T-helper 1 cell treated with Interleukin-12 subunit alpha and Interleukin-12 subunit beta and Interleukin-4 antibody, amounts not matched to agents 30 μg/mL and 1 μg/mL, for 36 hours (primary cell): ENCODE measurements at regions not wholly inside any gene's neighbourhood (a gene's known extent, or its start where the extent isn't known, plus 50 kb on each side); places are given as distances from the start of the nearest gene placed in this dataset.

ENCODE experiments used
- H3K27ac Mint-ChIP-seq: one replicate; pipeline ENCODE4 v1.8.0; 2021; ENCODE audit warnings: mild to moderate bottlenecking, mixed read lengths
- H3K27me3 Mint-ChIP-seq: one replicate; pipeline ENCODE4 v1.8.0; 2021; ENCODE audit warnings: low read depth, mixed read lengths
- H3K36me3 Mint-ChIP-seq: one replicate; pipeline ENCODE4 v1.8.0; 2021; ENCODE audit warnings: low read depth, mixed read lengths
- H3K4me1 Mint-ChIP-seq: one replicate; pipeline ENCODE4 v1.8.0; 2021; ENCODE audit warnings: low read depth, mixed read lengths
- H3K4me3 Mint-ChIP-seq: one replicate; pipeline ENCODE4 v1.8.0; 2021; ENCODE audit warnings: mild to moderate bottlenecking, moderate library complexity, mixed read lengths
- H3K9me3 Mint-ChIP-seq: one replicate; pipeline ENCODE4 v1.8.0; 2021; ENCODE audit warnings: mixed read lengths

DNA sequence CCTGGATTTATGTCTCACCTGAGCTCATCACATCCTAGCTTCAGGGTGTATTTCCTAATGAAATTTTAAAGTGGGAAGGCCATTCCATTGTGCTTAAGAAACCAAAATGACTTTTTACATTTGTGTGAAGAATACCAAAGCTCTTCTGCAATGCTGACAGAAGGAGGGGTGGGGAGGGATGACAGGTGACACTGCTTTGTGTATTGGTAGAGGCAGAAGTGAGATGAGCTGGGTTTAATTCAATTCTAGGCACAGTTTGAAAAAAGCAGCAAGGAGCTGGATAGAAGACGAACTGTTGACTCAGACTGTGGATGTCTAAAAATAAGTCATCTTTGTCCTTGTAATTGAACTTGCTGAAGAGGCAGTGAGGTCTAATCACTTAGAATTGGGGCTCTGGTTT is 710.3 kb upstream of the KIRREL3 start:
- Mint-ChIP-seq H3K4me1 (no peaks in the 10 kb centered on the region), H3K27me3 (no peaks in the 10 kb centered on the region), H3K27ac (no peak overlapping the region), H3K9me3 (no peaks in the 10 kb centered on the region), H3K36me3 (no peaks in the 10 kb centered on the region), H3K4me3 (no peak overlapping the region)

- no peaks in the 10 kb centered on the region for H3K9me3 Mint-ChIP-seq
- H3K27ac Mint-ChIP-seq: no peak overlapping the region
- H3K27me3 Mint-ChIP-seq: no peaks in the 10 kb centered on the region
- no peak overlapping the region for H3K4me3 Mint-ChIP-seq
- H3K36me3 Mint-ChIP-seq: no peaks in the 10 kb centered on the region
- no peaks in the 10 kb centered on the region for H3K4me1 Mint-ChIP-seq
Observed at GRCh38 chr11:127709960-127710359, 709.4 kb upstream of the KIRREL3 start.

DNA sequence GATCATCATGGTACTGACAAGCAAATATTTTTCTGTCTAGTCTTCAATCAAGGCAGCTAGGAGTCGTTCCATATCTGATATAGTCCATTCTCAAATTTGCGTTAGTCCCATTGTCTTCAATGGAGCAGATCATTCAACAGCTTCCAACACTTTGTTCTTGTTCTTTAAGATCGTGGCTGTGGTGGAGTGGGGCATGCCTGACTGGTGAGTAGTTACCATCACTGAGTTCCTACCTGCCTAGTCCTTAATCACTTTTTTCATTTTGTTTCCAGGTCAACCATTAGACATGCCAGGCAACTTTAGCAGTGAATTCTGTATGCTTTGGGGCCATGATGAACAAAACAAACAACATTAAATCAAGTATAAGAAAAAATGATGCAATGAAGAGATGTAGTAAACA is 693.1 kb upstream of the KIRREL3 start:
- Mint-ChIP-seq H3K27me3 (no peaks in the 10 kb centered on the region), H3K27ac (no peak overlapping the region), H3K9me3 (no peaks in the 10 kb centered on the region), H3K4me1 (no peaks in the 10 kb centered on the region), H3K36me3 (no peaks in the 10 kb centered on the region), H3K4me3 (no peak overlapping the region)

DNA sequence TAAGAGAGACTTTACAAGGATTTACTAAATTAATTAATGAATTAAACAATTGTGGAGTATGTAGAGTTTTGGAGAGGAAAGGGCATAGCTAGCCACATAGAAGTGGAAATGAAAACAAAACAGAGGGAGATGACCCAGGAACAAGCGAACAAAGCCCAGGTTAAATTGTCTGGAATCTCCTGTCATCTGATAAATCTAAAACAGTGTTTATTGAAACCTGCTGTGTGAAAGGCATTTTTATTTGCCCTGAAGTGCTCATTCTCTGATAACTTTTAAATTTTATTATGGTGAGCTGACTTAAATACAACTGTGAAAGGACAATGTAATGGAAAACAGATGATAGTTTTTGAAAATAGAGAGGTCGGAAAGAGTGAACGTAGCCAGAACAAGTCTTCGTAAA is 682.8 kb upstream of the KIRREL3 start:
- Mint-ChIP-seq H3K9me3 (no peaks in the 10 kb centered on the region), H3K27me3 (no peaks in the 10 kb centered on the region), H3K27ac (no peak overlapping the region), H3K4me3 (no peak overlapping the region), H3K36me3 (no peaks in the 10 kb centered on the region), H3K4me1 (no peaks in the 10 kb centered on the region)

DNA sequence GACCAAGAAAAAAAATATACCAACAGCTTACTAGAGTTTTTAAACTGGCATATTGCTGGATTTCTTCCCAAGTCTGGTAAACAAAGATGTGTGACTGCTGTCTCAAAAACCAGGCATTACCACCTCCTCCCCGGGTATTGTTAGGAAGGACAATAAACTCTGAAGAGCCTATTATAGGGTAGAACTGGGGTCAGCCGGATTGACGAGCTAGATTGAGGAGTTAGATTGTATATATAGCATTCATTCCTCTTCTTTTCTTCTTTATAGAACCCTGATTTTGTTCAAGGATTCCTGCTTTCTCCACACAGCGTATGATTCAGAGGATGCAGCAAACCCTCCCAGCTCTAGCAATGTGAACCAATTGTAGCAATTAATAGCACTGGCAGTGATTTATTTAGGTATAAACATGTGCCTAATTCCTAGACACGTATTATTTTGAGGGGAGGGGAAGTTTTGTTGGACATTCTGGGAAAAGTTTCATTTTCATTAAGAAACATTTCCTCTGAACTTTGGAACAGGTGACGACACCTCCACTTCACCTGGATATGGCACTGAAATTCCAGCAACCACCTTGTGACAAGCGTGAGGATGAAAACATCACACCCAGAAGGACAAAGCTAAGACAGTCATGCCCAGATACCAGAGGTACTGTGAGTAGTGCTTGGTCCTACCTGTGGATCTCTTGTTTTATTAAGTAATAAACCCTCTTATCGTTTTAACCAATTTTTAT is 679.4 kb upstream of the KIRREL3 start:
- no peaks in the 10 kb centered on the region for H3K27me3 Mint-ChIP-seq
- no peaks in the 10 kb centered on the region for H3K4me1 Mint-ChIP-seq
- H3K36me3 Mint-ChIP-seq: no peaks in the 10 kb centered on the region
- no peak overlapping the region for H3K27ac Mint-ChIP-seq
- H3K4me3 Mint-ChIP-seq: no peak overlapping the region
- no peaks in the 10 kb centered on the region for H3K9me3 Mint-ChIP-seq

DNA sequence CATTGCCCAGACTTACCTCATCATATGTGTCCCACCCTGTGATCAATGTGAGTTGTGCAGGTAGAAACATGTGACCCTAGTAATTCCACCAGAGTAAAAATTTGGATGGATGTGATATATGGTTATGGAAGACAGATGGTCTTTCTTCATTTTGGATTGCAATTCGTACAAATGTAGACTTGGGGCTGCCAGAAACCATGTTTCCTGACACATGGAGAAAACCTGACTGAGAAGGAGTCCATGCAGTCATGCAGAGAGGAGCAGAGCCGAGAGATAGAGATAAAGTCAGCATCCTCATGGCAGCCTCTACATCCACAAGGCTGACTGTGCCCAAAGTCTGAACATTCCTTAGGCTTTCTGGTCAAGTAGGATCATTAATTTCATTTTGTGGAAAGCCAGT is 678.1 kb upstream of the KIRREL3 start:
- H3K4me3 Mint-ChIP-seq: no peak overlapping the region
- no peaks in the 10 kb centered on the region for H3K9me3 Mint-ChIP-seq
- no peaks in the 10 kb centered on the region for H3K36me3 Mint-ChIP-seq
- H3K27me3 Mint-ChIP-seq: no peaks in the 10 kb centered on the region
- no peak overlapping the region for H3K27ac Mint-ChIP-seq
- no peaks in the 10 kb centered on the region for H3K4me1 Mint-ChIP-seq

DNA sequence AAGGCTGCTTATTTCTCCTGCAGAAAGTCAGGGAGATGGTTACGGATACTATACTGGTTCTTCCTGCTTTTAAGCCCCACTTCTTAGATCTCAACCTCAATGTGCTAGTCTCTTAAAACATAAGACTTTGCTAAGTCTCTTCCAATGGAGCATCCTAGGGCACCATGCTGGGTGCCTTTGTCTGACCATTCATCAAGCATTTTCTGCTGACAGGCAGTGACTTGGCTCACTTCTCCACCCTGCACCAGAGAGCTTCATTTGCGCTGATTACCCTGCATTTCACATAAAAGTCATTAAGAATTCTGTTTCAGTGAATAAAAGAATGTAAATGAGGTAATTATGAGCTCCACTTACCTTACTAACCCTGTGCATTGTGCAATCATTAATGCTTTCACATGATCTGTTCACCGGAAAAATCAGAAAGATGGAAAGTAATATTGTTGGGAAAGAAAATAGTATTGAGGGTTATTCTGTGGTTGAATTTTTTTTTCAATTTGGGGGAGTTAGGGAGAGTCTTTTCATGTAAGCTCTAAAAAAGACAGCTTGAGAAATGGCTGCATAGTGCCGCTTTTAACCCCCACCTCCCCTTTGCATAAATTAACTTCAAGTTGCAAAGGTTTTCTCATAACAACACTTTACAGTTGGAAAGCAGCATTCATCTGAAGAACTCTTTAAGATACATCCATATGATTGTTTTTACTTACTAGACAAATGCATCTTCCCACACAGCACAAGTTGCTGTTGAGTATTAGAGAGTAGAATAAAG is 677.3 kb upstream of the KIRREL3 start:
- Mint-ChIP-seq H3K9me3 (no peaks in the 10 kb centered on the region), H3K27ac (no peak overlapping the region), H3K27me3 (no peaks in the 10 kb centered on the region), H3K36me3 (no peaks in the 10 kb centered on the region), H3K4me3 (no peak overlapping the region), H3K4me1 (no peaks in the 10 kb centered on the region)

DNA sequence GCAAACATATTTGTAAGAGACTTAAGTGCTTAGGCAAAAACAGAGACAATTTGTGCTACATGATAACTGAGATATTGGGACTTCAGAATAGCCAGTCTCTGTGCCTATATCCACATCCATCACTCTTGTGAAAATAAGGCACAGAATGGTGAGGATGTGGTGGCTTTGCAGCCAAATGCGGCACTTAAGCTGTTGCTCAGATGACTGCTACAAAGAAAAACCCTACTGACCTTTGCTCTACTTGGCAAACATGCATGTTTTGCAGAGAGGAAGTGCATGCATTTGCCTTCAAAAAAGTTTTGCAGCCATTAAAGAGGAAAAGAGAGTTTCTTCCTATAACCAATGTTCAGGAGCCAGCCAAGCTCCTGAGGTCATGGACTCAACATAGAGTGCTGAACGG is 675.0 kb upstream of the KIRREL3 start:
- no peaks in the 10 kb centered on the region for H3K4me1 Mint-ChIP-seq
- H3K27me3 Mint-ChIP-seq: no peaks in the 10 kb centered on the region
- H3K36me3 Mint-ChIP-seq: no peaks in the 10 kb centered on the region
- H3K9me3 Mint-ChIP-seq: no peaks in the 10 kb centered on the region
- H3K4me3 Mint-ChIP-seq: no peak overlapping the region
- no peak overlapping the region for H3K27ac Mint-ChIP-seq

GRCh38 chr11:127674754-127675153 is 674.2 kb upstream of the KIRREL3 start:
- H3K36me3 Mint-ChIP-seq: no peaks in the 10 kb centered on the region
- no peak overlapping the region for H3K27ac Mint-ChIP-seq
- H3K9me3 Mint-ChIP-seq: no peaks in the 10 kb centered on the region
- H3K4me3 Mint-ChIP-seq: no peak overlapping the region
- H3K4me1 Mint-ChIP-seq: no peaks in the 10 kb centered on the region
- no peaks in the 10 kb centered on the region for H3K27me3 Mint-ChIP-seq

GRCh38 chr11:127670374-127671119 is 670.0 kb upstream of the KIRREL3 start:
- Mint-ChIP-seq H3K4me3 (no peak overlapping the region), H3K27ac (no peak overlapping the region), H3K27me3 (no peaks in the 10 kb centered on the region), H3K36me3 (no peaks in the 10 kb centered on the region), H3K9me3 (peaks cover 4% of the 10 kb centered on the region), H3K4me1 (no peaks in the 10 kb centered on the region)

- Mint-ChIP-seq H3K4me3 (no peak overlapping the region), H3K27ac (no peak overlapping the region), H3K27me3 (no peaks in the 10 kb centered on the region), H3K4me1 (no peaks in the 10 kb centered on the region), H3K36me3 (no peaks in the 10 kb centered on the region), H3K9me3 (no peaks in the 10 kb centered on the region)
Observed at GRCh38 chr11:127656116-127656836, 655.7 kb upstream of the KIRREL3 start.

DNA sequence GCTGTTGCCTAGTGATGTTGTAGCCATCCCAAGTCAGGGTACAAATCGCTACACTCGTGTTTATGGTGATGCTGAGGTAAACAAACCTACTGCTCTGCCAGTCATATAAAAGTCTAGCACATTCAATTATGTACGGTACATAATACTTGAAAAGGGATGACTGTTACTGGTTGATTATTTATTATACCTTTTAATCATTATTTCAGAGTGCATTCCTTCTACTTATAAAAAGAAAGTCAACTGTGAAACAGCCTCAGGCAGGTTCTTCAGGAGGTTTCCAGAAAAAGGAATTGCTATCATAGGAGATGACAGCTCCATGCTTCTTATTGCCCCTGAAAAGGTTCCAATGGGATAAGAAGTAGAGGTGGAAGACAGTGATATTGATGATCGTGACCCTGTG is 652.5 kb upstream of the KIRREL3 start:
- no peaks in the 10 kb centered on the region for H3K36me3 Mint-ChIP-seq
- H3K4me1 Mint-ChIP-seq: no peaks in the 10 kb centered on the region
- no peaks in the 10 kb centered on the region for H3K9me3 Mint-ChIP-seq
- H3K27me3 Mint-ChIP-seq: no peaks in the 10 kb centered on the region
- no peak overlapping the region for H3K4me3 Mint-ChIP-seq
- H3K27ac Mint-ChIP-seq: no peak overlapping the region

- Mint-ChIP-seq H3K9me3 (no peaks in the 10 kb centered on the region), H3K4me3 (no peak overlapping the region), H3K4me1 (no peaks in the 10 kb centered on the region), H3K27ac (no peak overlapping the region), H3K36me3 (no peaks in the 10 kb centered on the region), H3K27me3 (no peaks in the 10 kb centered on the region)
Observed at GRCh38 chr11:127651888-127652221, 651.3 kb upstream of the KIRREL3 start.

DNA sequence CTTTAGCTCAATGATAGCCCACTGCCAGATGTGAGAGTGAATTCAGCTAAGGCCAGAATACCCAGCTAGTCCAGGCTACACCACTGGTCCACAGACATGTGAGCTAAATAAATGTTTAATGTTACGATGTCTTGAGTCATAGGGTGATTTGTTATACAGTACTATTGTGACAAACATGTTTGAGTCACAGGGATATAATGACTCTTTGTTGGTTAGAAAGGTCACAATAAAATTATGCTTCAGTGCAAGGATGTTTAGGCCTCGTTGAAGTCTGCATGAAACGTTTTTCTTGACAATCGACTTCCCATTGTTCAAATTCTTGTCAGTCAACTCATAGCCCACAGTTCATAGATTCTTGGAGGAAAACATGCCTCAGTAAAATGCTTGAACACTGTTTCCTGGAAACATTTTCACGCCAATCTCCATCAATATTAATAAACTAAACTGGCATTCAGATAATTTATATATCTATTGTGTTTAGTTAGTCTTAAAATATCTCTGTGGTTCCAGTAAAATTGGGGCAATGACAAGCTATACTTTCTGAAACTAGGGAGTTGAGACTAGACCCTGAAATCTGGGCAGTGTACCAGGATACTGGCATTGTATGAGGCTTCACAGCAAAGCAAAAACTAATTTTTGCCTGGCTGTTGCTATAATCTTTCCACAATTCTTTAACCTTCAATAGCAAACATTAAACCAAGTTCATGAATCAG is 650.8 kb upstream of the KIRREL3 start:
- H3K36me3 Mint-ChIP-seq: no peaks in the 10 kb centered on the region
- H3K27me3 Mint-ChIP-seq: no peaks in the 10 kb centered on the region
- no peaks in the 10 kb centered on the region for H3K4me1 Mint-ChIP-seq
- no peaks in the 10 kb centered on the region for H3K9me3 Mint-ChIP-seq
- no peak overlapping the region for H3K27ac Mint-ChIP-seq
- no peak overlapping the region for H3K4me3 Mint-ChIP-seq
